ENCODE measurements at regions not wholly inside any gene's neighbourhood (a gene's known extent, or its start where the extent isn't known, plus 50 kb on each side); places are given as distances from the start of the nearest gene placed in this dataset.

DNA sequence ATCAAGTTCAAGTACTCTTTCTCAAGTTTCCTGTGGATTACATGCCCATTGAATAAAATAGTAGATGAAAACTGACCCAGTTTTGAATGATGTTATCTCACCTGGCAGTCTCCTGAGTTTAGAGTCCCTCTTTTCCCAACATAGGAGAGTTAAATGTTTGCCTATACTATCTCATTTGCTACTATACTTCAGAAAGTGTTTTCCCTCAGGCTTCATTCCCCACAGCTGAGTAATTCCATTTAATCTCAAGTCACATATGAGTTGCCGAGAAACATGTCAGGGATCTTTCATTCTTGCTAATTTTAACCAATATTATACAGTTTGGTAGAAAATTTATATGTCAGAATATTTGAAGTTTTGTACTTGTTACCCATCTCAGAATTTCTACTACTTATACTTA lies 150.4 kb upstream of the CDH19 start:
- H3K27ac ChIP-seq (ENCODE audit: low read depth, low read length): no peak overlapping the region
- H3K4me1 ChIP-seq (ENCODE audit: insufficient read depth, low read length): no peaks in the 10 kb centered on the region
- Mint-ChIP-seq H3K27me3 (no peaks in the 10 kb centered on the region), H3K4me1 (no peaks in the 10 kb centered on the region), H3K27ac (no peak overlapping the region), H3K36me3 (no peaks in the 10 kb centered on the region), H3K9me3 (peaks cover 0 to 7% (median 2%) of the 10 kb centered on the region in 8 donors), H3K4me3 (no peak overlapping the region)
- intact Hi-C loops (cut with micrococcal nuclease): no loop called here
- H3K36me3 ChIP-seq (ENCODE audit: insufficient read depth, low read length): no peaks in the 10 kb centered on the region
- CTCF ChIA-PET (ENCODE audit: partially characterized antibody): no interaction called here
- POLR2A ChIA-PET (ENCODE audit: partially characterized antibody): no interaction called here
- no peak overlapping the region for H3K4me3 ChIP-seq (ENCODE audit: low read length in 2 of 2)
- H3K9me3 ChIP-seq (ENCODE audit: control insufficient read depth in 1 of 2, low read length in 2 of 2): peaks cover 0 to 3% of the 10 kb centered on the region in 2 donors
- DNase-seq: no peak
- no peaks in the 10 kb centered on the region for H3K27me3 ChIP-seq (ENCODE audit: insufficient read depth, low read length)

GRCh38 chr18:66752733-66753132 lies 148.8 kb upstream of the CDH19 start:
- no peaks in the 10 kb centered on the region for H3K4me1 ChIP-seq (ENCODE audit: insufficient read depth, low read length)
- no peak for DNase-seq
- no peak overlapping the region for H3K4me3 ChIP-seq (ENCODE audit: low read length in 2 of 2)
- Mint-ChIP-seq H3K27ac (no peak overlapping the region), H3K36me3 (no peaks in the 10 kb centered on the region), H3K9me3 (peaks cover 0 to 7% (median 2%) of the 10 kb centered on the region in 8 donors), H3K4me1 (no peaks in the 10 kb centered on the region), H3K4me3 (no peak overlapping the region), H3K27me3 (no peaks in the 10 kb centered on the region)
- no peaks in the 10 kb centered on the region for H3K27me3 ChIP-seq (ENCODE audit: insufficient read depth, low read length)
- intact Hi-C loops (cut with micrococcal nuclease): no loop called here
- no peak overlapping the region for H3K27ac ChIP-seq (ENCODE audit: low read depth, low read length)
- H3K36me3 ChIP-seq (ENCODE audit: insufficient read depth, low read length): no peaks in the 10 kb centered on the region
- POLR2A ChIA-PET (ENCODE audit: partially characterized antibody): no interaction called here
- H3K9me3 ChIP-seq (ENCODE audit: control insufficient read depth in 1 of 2, low read length in 2 of 2): no peaks in the 10 kb centered on the region
- CTCF ChIA-PET (ENCODE audit: partially characterized antibody): no interaction called here

DNA sequence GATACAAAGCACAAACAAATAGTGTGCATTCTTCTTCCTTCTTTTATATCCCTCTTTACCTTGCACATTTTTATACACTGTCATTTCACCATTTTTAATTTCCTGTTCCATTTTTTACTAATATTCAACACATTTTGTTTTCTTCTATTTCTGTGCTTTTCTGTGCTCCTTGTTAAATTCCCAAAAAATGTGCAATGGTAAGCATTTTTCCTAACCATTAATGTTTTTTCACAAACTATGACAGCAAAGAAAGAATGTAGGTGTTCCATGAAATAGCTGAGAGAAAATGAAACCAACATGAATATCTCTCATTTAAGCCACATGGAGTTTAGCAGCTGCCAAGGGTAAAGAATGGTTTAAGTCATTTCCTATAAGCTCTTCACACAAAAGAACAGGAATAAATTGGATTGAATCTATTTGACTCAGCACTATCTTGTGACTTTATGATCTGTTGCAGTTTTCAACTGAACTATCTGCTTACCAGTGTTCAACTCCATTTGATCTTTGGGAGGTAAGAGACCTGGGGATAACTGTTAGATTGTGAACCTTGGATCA lies 145.7 kb upstream of the CDH19 start:
- intact Hi-C loops (cut with micrococcal nuclease): no loop called here
- Mint-ChIP-seq H3K4me1 (no peaks in the 10 kb centered on the region), H3K9me3 (peaks cover 0 to 5% (median 2%) of the 10 kb centered on the region in 8 donors), H3K36me3 (no peaks in the 10 kb centered on the region), H3K27me3 (no peaks in the 10 kb centered on the region), H3K27ac (no peak overlapping the region), H3K4me3 (no peak overlapping the region)
- no peak overlapping the region for H3K27ac ChIP-seq (ENCODE audit: low read depth, low read length)
- H3K9me3 ChIP-seq (ENCODE audit: control insufficient read depth in 1 of 2, low read length in 2 of 2): no peaks in the 10 kb centered on the region
- ChIA-PET CTCF (ENCODE audit: partially characterized antibody) (no interaction called here), POLR2A (ENCODE audit: partially characterized antibody) (no interaction called here)
- no peak overlapping the region for H3K4me3 ChIP-seq (ENCODE audit: low read length in 2 of 2)
- H3K4me1 ChIP-seq (ENCODE audit: insufficient read depth, low read length): no peaks in the 10 kb centered on the region
- H3K36me3 ChIP-seq (ENCODE audit: insufficient read depth, low read length): no peaks in the 10 kb centered on the region
- H3K27me3 ChIP-seq (ENCODE audit: insufficient read depth, low read length): no peaks in the 10 kb centered on the region
- DNase-seq: no peak

- no peak overlapping the region for H3K4me3 ChIP-seq (ENCODE audit: low read length in 2 of 2)
Observed at GRCh38 chr18:66749030-66749429, 145.1 kb upstream of the CDH19 start.

DNA sequence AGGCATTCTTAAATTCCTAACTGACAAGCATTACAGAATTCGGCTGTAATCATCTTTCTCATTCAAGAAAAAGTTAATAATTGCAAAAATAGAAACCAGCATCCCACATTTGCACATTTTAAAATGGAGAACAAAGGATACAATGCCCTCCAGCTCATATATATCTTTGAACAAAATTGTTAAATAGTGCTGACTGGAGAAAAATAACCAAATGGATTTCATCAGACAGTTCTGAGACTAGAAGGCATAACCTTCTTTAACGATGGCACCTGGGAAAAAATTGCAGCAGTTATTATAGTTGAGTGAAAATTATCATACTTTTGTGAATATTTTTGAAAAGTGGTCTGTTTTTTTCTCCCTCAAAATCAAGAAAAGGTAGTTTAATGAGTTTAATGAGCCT lies 138.9 kb upstream of the CDH19 start:
- ChIA-PET CTCF (ENCODE audit: partially characterized antibody) (no interaction called here), POLR2A (ENCODE audit: partially characterized antibody) (no interaction called here)
- H3K27ac Mint-ChIP-seq: no peak overlapping the region
- Histone ChIP-seq H3K4me1 (ENCODE audit: insufficient read depth, low read length) (no peaks in the 10 kb centered on the region), H3K27me3 (ENCODE audit: insufficient read depth, low read length) (no peaks in the 10 kb centered on the region), H3K9me3 (ENCODE audit: control insufficient read depth in 1 of 2, low read length in 2 of 2) (no peaks in the 10 kb centered on the region), H3K36me3 (ENCODE audit: insufficient read depth, low read length) (no peaks in the 10 kb centered on the region), H3K27ac (ENCODE audit: low read depth, low read length) (no peak overlapping the region), H3K4me3 (ENCODE audit: low read length in 2 of 2) (no peak overlapping the region)
- no peaks in the 10 kb centered on the region for H3K36me3 Mint-ChIP-seq
- intact Hi-C loops (cut with micrococcal nuclease): no loop called here
- peaks cover 0 to 9% (median 3%) of the 10 kb centered on the region in 8 donors for H3K9me3 Mint-ChIP-seq
- no peaks in the 10 kb centered on the region for H3K4me1 Mint-ChIP-seq
- H3K27me3 Mint-ChIP-seq: no peaks in the 10 kb centered on the region
- H3K4me3 Mint-ChIP-seq: no peak overlapping the region
- DNase-seq: no peak

More at GRCh38 chr18:66749030-66749429, 145.1 kb upstream of the CDH19 start:
- Histone ChIP-seq H3K27me3 (ENCODE audit: insufficient read depth, low read length) (no peaks in the 10 kb centered on the region), H3K36me3 (ENCODE audit: insufficient read depth, low read length) (no peaks in the 10 kb centered on the region), H3K9me3 (ENCODE audit: control insufficient read depth in 1 of 2, low read length in 2 of 2) (no peaks in the 10 kb centered on the region), H3K4me1 (ENCODE audit: insufficient read depth, low read length) (no peaks in the 10 kb centered on the region), H3K27ac (ENCODE audit: low read depth, low read length) (no peak overlapping the region)
- Mint-ChIP-seq H3K4me3 (no peak overlapping the region), H3K27ac (no peak overlapping the region), H3K4me1 (no peaks in the 10 kb centered on the region), H3K27me3 (no peaks in the 10 kb centered on the region), H3K36me3 (no peaks in the 10 kb centered on the region), H3K9me3 (peaks cover 0 to 5% (median 2%) of the 10 kb centered on the region in 8 donors)
- no peak for DNase-seq
- ChIA-PET POLR2A (ENCODE audit: partially characterized antibody) (no interaction called here), CTCF (ENCODE audit: partially characterized antibody) (no interaction called here)
- intact Hi-C loops (cut with micrococcal nuclease): no loop called here

GRCh38 chr18:66735933-66736332 lies 132.0 kb upstream of the CDH19 start:
- Mint-ChIP-seq H3K27me3 (no peaks in the 10 kb centered on the region), H3K36me3 (no peaks in the 10 kb centered on the region), H3K4me3 (no peak overlapping the region), H3K27ac (no peak overlapping the region), H3K4me1 (no peaks in the 10 kb centered on the region), H3K9me3 (peaks cover 3 to 14% (median 4%) of the 10 kb centered on the region in 8 donors)
- H3K4me3 ChIP-seq (ENCODE audit: low read length in 2 of 2): no peak overlapping the region
- DNase-seq: no peak
- ChIA-PET CTCF (ENCODE audit: partially characterized antibody) (no interaction called here), POLR2A (ENCODE audit: partially characterized antibody) (no interaction called here)
- H3K27me3 ChIP-seq (ENCODE audit: insufficient read depth, low read length): no peaks in the 10 kb centered on the region
- no peak overlapping the region for H3K27ac ChIP-seq (ENCODE audit: low read depth, low read length)
- intact Hi-C loops (cut with micrococcal nuclease): no loop called here
- H3K36me3 ChIP-seq (ENCODE audit: insufficient read depth, low read length): no peaks in the 10 kb centered on the region
- no peaks in the 10 kb centered on the region for H3K4me1 ChIP-seq (ENCODE audit: insufficient read depth, low read length)
- H3K9me3 ChIP-seq (ENCODE audit: control insufficient read depth in 1 of 2, low read length in 2 of 2): no peaks in the 10 kb centered on the region

DNA sequence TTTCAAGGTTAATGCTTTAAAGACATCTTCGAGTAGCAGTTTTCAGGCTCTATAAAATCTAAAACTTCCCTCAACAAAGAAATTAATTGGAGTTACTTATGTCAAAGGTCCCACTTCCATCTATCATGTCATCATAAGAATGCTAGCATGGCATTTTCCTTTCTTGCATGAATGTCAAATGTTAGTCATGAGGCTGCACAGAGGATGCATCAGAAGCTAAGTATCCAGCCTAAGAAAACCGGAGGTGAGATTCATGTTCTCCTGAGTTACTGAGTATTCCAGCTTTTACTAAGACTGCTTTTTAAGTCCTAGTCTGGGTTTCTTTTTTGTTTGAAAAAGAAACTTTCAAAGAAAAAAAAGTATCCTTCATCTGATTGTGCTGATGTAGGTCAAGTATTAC lies 130.6 kb upstream of the CDH19 start:
- Histone ChIP-seq H3K4me1 (ENCODE audit: insufficient read depth, low read length) (no peaks in the 10 kb centered on the region), H3K9me3 (ENCODE audit: control insufficient read depth in 1 of 2, low read length in 2 of 2) (no peaks in the 10 kb centered on the region), H3K4me3 (ENCODE audit: low read length in 2 of 2) (no peak overlapping the region), H3K27me3 (ENCODE audit: insufficient read depth, low read length) (no peaks in the 10 kb centered on the region), H3K36me3 (ENCODE audit: insufficient read depth, low read length) (no peaks in the 10 kb centered on the region), H3K27ac (ENCODE audit: low read depth, low read length) (no peak overlapping the region)
- Mint-ChIP-seq H3K27me3 (no peaks in the 10 kb centered on the region), H3K9me3 (peaks cover 3 to 14% (median 4%) of the 10 kb centered on the region in 8 donors), H3K36me3 (no peaks in the 10 kb centered on the region), H3K27ac (no peak overlapping the region), H3K4me1 (no peaks in the 10 kb centered on the region), H3K4me3 (no peak overlapping the region)
- CTCF ChIA-PET (ENCODE audit: partially characterized antibody): no interaction called here
- no peak for DNase-seq
- POLR2A ChIA-PET (ENCODE audit: partially characterized antibody): no interaction called here
- intact Hi-C loops (cut with micrococcal nuclease): no loop called here

- Mint-ChIP-seq H3K4me3 (no peak overlapping the region), H3K27ac (no peak overlapping the region), H3K27me3 (no peaks in the 10 kb centered on the region)
Observed at GRCh38 chr18:66731890-66732289, 128.0 kb upstream of the CDH19 start.

More at GRCh38 chr18:66731890-66732289, 128.0 kb upstream of the CDH19 start:
- intact Hi-C loops (cut with micrococcal nuclease): no loop called here
- Histone ChIP-seq H3K9me3 (ENCODE audit: control insufficient read depth in 1 of 2, low read length in 2 of 2) (no peaks in the 10 kb centered on the region), H3K36me3 (ENCODE audit: insufficient read depth, low read length) (no peaks in the 10 kb centered on the region), H3K4me3 (ENCODE audit: low read length in 2 of 2) (no peak overlapping the region), H3K4me1 (ENCODE audit: insufficient read depth, low read length) (no peaks in the 10 kb centered on the region), H3K27me3 (ENCODE audit: insufficient read depth, low read length) (no peaks in the 10 kb centered on the region), H3K27ac (ENCODE audit: low read depth, low read length) (no peak overlapping the region)
- Mint-ChIP-seq H3K4me1 (no peaks in the 10 kb centered on the region), H3K9me3 (peaks cover 2 to 14% (median 4%) of the 10 kb centered on the region in 8 donors), H3K36me3 (no peaks in the 10 kb centered on the region)
- CTCF ChIA-PET (ENCODE audit: partially characterized antibody): no interaction called here
- no peak for DNase-seq
- POLR2A ChIA-PET (ENCODE audit: partially characterized antibody): no interaction called here
